ENCODE measurements at regions not wholly inside any gene's neighbourhood (a gene's known extent, or its start where the extent isn't known, plus 50 kb on each side); places are given as distances from the start of the nearest gene placed in this dataset.

- TF ChIP-seq POLR2A (IDR thresholded peaks at IDR 0.05; ENCODE audit: extremely low read depth, insufficient read length) (no peak), MAX (IDR thresholded peaks at IDR 0.05; ENCODE audit: low read depth, low read length) (no peak), CTCF (IDR thresholded peaks at IDR 0.05; ENCODE audit: low read depth, low read length) (no peak), MYC (IDR thresholded peaks at IDR 0.05; ENCODE audit: low read depth, low read length) (no peak)
- no peak for DNase-seq (ENCODE audit: low read depth)
- no peak overlapping the region for H3K4me3 ChIP-seq (ENCODE audit: low read depth, low read length)
Measured at GRCh38 chr4:162323919-162324318, 160.1 kb upstream of the FSTL5 start.

GRCh38 chr4:162322054-162322453 is 158.3 kb upstream of the FSTL5 start:
- no peak for DNase-seq (ENCODE audit: low read depth)
- H3K4me3 ChIP-seq (ENCODE audit: low read depth, low read length), result no peak overlapping the region
- no peak for TF ChIP-seq MAX (IDR thresholded peaks at IDR 0.05; ENCODE audit: low read depth, low read length)
- TF ChIP-seq CTCF (IDR thresholded peaks at IDR 0.05; ENCODE audit: low read depth, low read length), result no peak
- TF ChIP-seq POLR2A (IDR thresholded peaks at IDR 0.05; ENCODE audit: extremely low read depth, insufficient read length), result no peak
- no peak for TF ChIP-seq MYC (IDR thresholded peaks at IDR 0.05; ENCODE audit: low read depth, low read length)

- no peak for DNase-seq (ENCODE audit: low read depth)
- H3K4me3 ChIP-seq (ENCODE audit: low read depth, low read length), result no peak overlapping the region
- TF ChIP-seq MYC (IDR thresholded peaks at IDR 0.05; ENCODE audit: low read depth, low read length), result no peak
- no peak for TF ChIP-seq CTCF (IDR thresholded peaks at IDR 0.05; ENCODE audit: low read depth, low read length)
- no peak for TF ChIP-seq POLR2A (IDR thresholded peaks at IDR 0.05; ENCODE audit: extremely low read depth, insufficient read length)
- no peak for TF ChIP-seq MAX (IDR thresholded peaks at IDR 0.05; ENCODE audit: low read depth, low read length)
Measured at GRCh38 chr4:162285753-162286152, 122.0 kb upstream of the FSTL5 start.

- no peak for TF ChIP-seq CTCF (IDR thresholded peaks at IDR 0.05; ENCODE audit: low read depth, low read length)
- TF ChIP-seq POLR2A (IDR thresholded peaks at IDR 0.05; ENCODE audit: extremely low read depth, insufficient read length), result no peak
- no peak for TF ChIP-seq MYC (IDR thresholded peaks at IDR 0.05; ENCODE audit: low read depth, low read length)
- no peak for TF ChIP-seq MAX (IDR thresholded peaks at IDR 0.05; ENCODE audit: low read depth, low read length)
- no peak for DNase-seq (ENCODE audit: low read depth)
- no peak overlapping the region for H3K4me3 ChIP-seq (ENCODE audit: low read depth, low read length)
Measured at GRCh38 chr4:162282684-162283083, 118.9 kb upstream of the FSTL5 start.

GRCh38 chr4:162274354-162274753 is 110.6 kb upstream of the FSTL5 start:
- TF ChIP-seq MAX (IDR thresholded peaks at IDR 0.05; ENCODE audit: low read depth, low read length), result no peak
- TF ChIP-seq POLR2A (IDR thresholded peaks at IDR 0.05; ENCODE audit: extremely low read depth, insufficient read length), result no peak
- TF ChIP-seq CTCF (IDR thresholded peaks at IDR 0.05; ENCODE audit: low read depth, low read length), result no peak
- no peak for TF ChIP-seq MYC (IDR thresholded peaks at IDR 0.05; ENCODE audit: low read depth, low read length)
- DNase-seq (ENCODE audit: low read depth), result peak; percentile 9
- H3K4me3 ChIP-seq (ENCODE audit: low read depth, low read length), result no peak overlapping the region

GRCh38 chr4:162272215-162272614 is 108.4 kb upstream of the FSTL5 start:
- no peak for DNase-seq (ENCODE audit: low read depth)
- TF ChIP-seq POLR2A (IDR thresholded peaks at IDR 0.05; ENCODE audit: extremely low read depth, insufficient read length) (no peak), MAX (IDR thresholded peaks at IDR 0.05; ENCODE audit: low read depth, low read length) (no peak), CTCF (IDR thresholded peaks at IDR 0.05; ENCODE audit: low read depth, low read length) (no peak), MYC (IDR thresholded peaks at IDR 0.05; ENCODE audit: low read depth, low read length) (no peak)
- H3K4me3 ChIP-seq (ENCODE audit: low read depth, low read length), result no peak overlapping the region

Measured in NB4 (cell line).